Fibroblast of lung (primary cell): ENCODE measurements at regions not wholly inside any gene's neighbourhood (a gene's known extent, or its start where the extent isn't known, plus 50 kb on each side); places are given as distances from the start of the nearest gene placed in this dataset.

Experiments used
- DNase-seq, 2 donors: peaks; one replicate each; pipeline versions ENCODE4 v3.0.0 to v3.0.0-alpha.2; 2010; ENCODE audit warnings: low read depth in 2 of 2
- H2AFZ ChIP-seq: 2 replicates; pipeline ENCODE4 v1.5.1; 2012; ENCODE audit warnings: low read length, control low read depth, inconsistent platforms
- H3K27ac ChIP-seq: 2 replicates; pipeline ENCODE4 v1.5.1; 2011; ENCODE audit warnings: low read length, control low read depth; ENCODE audit not compliant: insufficient read depth
- H3K27me3 ChIP-seq: 2 replicates; pipeline ENCODE4 v1.5.1; 2011; ENCODE audit warnings: mild to moderate bottlenecking, low read length; ENCODE audit not compliant: control insufficient read depth, insufficient read depth
- H3K36me3 ChIP-seq: 2 replicates; pipeline ENCODE4 v1.5.1; 2011; ENCODE audit warnings: low read length; ENCODE audit not compliant: control insufficient read depth, insufficient read depth
- H3K4me1 ChIP-seq: 2 replicates; pipeline ENCODE4 v1.5.1; 2011; ENCODE audit warnings: low read length; ENCODE audit not compliant: control insufficient read depth, insufficient read depth; ENCODE audit errors: extremely low read depth
- H3K4me2 ChIP-seq: 2 replicates; pipeline ENCODE4 v1.5.1; 2011; ENCODE audit warnings: low read length, control low read depth; ENCODE audit not compliant: insufficient read depth; ENCODE audit errors: extremely low read depth
- H3K4me3 ChIP-seq, 4 experiments: fragments of 200-600 bp in 1 of 4; sonication (generic) in 1 of 4; replicated peaks in 1 of 4; 2 replicates each; pipeline ENCODE4 v1.5.1; 2011 to 2016; ENCODE audit warnings: low read length in 4 of 4, low read depth in 3 of 4, mild to moderate bottlenecking in 3 of 4, control low read depth in 2 of 4, inconsistent platforms in 1 of 4, mixed read lengths in 1 of 4; ENCODE audit not compliant: insufficient read depth in 1 of 4; ENCODE audit errors: control extremely low read depth in 1 of 4
- H3K79me2 ChIP-seq: 2 replicates; pipeline ENCODE4 v1.5.1; 2012; ENCODE audit warnings: mild to moderate bottlenecking, low read length, inconsistent platforms; ENCODE audit not compliant: control insufficient read depth, insufficient read depth
- H3K9ac ChIP-seq: 2 replicates; pipeline ENCODE4 v1.5.1; 2011; ENCODE audit warnings: mild to moderate bottlenecking, low read length, control low read depth; ENCODE audit not compliant: insufficient read depth
- H3K9me3 ChIP-seq: 2 replicates; pipeline ENCODE4 v1.5.1; 2012; ENCODE audit warnings: low read depth, low read length; ENCODE audit not compliant: control insufficient read depth, insufficient read depth
- H4K20me1 ChIP-seq: 2 replicates; pipeline ENCODE4 v1.5.1; 2011; ENCODE audit warnings: low read length; ENCODE audit not compliant: control insufficient read depth, insufficient read depth; ENCODE audit errors: extremely low read depth
- EZH2 ChIP-seq: IDR thresholded peaks from 2 replicates; pipeline ENCODE4 v1.5.1; 2012; ENCODE audit warnings: low read length, control low read depth, mild to moderate bottlenecking; ENCODE audit errors: missing control alignments
- TF ChIP-seq, protein P1 (sequence below), 2 donors: IDR thresholded peaks in 1 of 2; conservative IDR thresholded peaks in 1 of 2; 1 replicate in 1 of 2; 2 replicates in 1 of 2; pipeline ENCODE4 v1.5.1; 2011 to 2012; ENCODE audit warnings: low read length in 2 of 2, control low read depth in 1 of 2, inconsistent platforms in 1 of 2, low read depth in 1 of 2, mild to moderate bottlenecking in 1 of 2

DNA sequence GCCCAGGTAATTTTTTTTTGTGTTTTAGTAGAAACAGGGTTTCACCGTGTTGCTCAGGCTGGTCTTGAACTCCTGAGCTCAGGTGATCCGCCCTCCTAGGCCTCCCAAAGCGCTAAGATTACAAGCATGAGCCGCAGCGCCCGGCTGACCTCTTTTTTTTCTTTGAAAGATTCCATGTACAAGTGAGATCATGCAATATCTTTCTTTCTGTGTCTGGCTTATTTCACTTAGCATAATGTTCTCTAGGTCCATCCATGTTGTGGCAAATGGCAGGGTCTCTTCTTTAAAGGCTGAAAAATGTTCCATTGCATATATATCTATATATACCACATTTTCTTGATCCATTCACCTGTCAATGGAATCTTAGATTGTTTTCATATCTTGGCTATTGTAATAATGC is 255.0 kb upstream of the MYOCD start:
- H3K27ac ChIP-seq = no peak overlapping the region
- no peak overlapping the region for H3K4me2 ChIP-seq
- no peaks in the 10 kb centered on the region for H3K4me1 ChIP-seq
- H3K9me3 ChIP-seq = no peaks in the 10 kb centered on the region
- H3K79me2 ChIP-seq = no peaks in the 10 kb centered on the region
- H4K20me1 ChIP-seq = no peaks in the 10 kb centered on the region
- no peak for TF ChIP-seq EZH2
- TF ChIP-seq, protein P1, sequence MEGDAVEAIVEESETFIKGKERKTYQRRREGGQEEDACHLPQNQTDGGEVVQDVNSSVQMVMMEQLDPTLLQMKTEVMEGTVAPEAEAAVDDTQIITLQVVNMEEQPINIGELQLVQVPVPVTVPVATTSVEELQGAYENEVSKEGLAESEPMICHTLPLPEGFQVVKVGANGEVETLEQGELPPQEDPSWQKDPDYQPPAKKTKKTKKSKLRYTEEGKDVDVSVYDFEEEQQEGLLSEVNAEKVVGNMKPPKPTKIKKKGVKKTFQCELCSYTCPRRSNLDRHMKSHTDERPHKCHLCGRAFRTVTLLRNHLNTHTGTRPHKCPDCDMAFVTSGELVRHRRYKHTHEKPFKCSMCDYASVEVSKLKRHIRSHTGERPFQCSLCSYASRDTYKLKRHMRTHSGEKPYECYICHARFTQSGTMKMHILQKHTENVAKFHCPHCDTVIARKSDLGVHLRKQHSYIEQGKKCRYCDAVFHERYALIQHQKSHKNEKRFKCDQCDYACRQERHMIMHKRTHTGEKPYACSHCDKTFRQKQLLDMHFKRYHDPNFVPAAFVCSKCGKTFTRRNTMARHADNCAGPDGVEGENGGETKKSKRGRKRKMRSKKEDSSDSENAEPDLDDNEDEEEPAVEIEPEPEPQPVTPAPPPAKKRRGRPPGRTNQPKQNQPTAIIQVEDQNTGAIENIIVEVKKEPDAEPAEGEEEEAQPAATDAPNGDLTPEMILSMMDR (conservative IDR thresholded peaks at IDR 0.05 in 1 of 2, IDR thresholded peaks at IDR 0.05 in 1 of 2; ENCODE audit: low read depth in 1 of 2, low read length in 2 of 2) = no peak
- no peaks in the 10 kb centered on the region for H3K27me3 ChIP-seq
- no peaks in the 10 kb centered on the region for H3K36me3 ChIP-seq
- no peak overlapping the region for H3K9ac ChIP-seq
- no peak overlapping the region for H2AFZ ChIP-seq
- H3K4me3 ChIP-seq = no peak overlapping the region
- no peak for DNase-seq

- no peak overlapping the region for H3K9ac ChIP-seq
Observed at GRCh38 chr17:12415031-12415430, 250.7 kb upstream of the MYOCD start.

DNA sequence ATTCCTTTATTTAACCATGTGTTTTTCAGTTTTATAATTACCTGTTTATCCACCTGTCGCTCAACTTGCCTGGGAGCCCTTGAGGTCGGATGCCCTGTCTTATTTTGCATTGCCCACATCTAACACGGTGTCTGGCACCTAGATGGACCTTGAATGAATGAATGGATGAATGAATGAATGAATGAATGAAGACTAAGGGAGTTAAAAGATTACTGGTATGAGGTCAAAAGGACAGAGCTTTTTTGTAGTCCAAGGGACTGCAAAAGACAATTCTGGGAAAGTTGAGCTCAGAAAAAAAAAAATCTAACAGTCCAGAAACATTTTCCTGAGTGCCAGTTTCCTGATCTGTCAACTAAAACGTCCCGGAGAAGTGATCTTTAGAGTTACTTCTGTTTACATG is 244.6 kb upstream of the MYOCD start:
- H2AFZ ChIP-seq = no peak overlapping the region
- H3K9me3 ChIP-seq = no peaks in the 10 kb centered on the region
- no peak for TF ChIP-seq EZH2
- TF ChIP-seq, protein P1 (conservative IDR thresholded peaks at IDR 0.05 in 1 of 2, IDR thresholded peaks at IDR 0.05 in 1 of 2; ENCODE audit: low read depth in 1 of 2, low read length in 2 of 2) = no peak
- no peaks in the 10 kb centered on the region for H3K79me2 ChIP-seq
- H3K27me3 ChIP-seq = no peaks in the 10 kb centered on the region
- H3K36me3 ChIP-seq = no peaks in the 10 kb centered on the region
- no peaks in the 10 kb centered on the region for H3K4me1 ChIP-seq
- H3K9ac ChIP-seq = no peak overlapping the region
- H3K27ac ChIP-seq = no peak overlapping the region
- no peaks in the 10 kb centered on the region for H4K20me1 ChIP-seq
- no peak overlapping the region for H3K4me3 ChIP-seq
- no peak for DNase-seq
- no peak overlapping the region for H3K4me2 ChIP-seq

More at GRCh38 chr17:12415031-12415430, 250.7 kb upstream of the MYOCD start:
- H3K4me1 ChIP-seq = no peaks in the 10 kb centered on the region
- no peak overlapping the region for H3K27ac ChIP-seq
- no peak overlapping the region for H3K4me2 ChIP-seq
- TF ChIP-seq, protein P1 (conservative IDR thresholded peaks at IDR 0.05 in 1 of 2, IDR thresholded peaks at IDR 0.05 in 1 of 2; ENCODE audit: low read depth in 1 of 2, low read length in 2 of 2) = no peak
- no peak for TF ChIP-seq EZH2
- no peaks in the 10 kb centered on the region for H3K27me3 ChIP-seq
- H3K36me3 ChIP-seq = no peaks in the 10 kb centered on the region
- H2AFZ ChIP-seq = no peak overlapping the region
- no peaks in the 10 kb centered on the region for H3K79me2 ChIP-seq
- DNase-seq = peak; percentile 54 to 80
- H3K4me3 ChIP-seq = no peak overlapping the region
- H4K20me1 ChIP-seq = no peaks in the 10 kb centered on the region
- H3K9me3 ChIP-seq = no peaks in the 10 kb centered on the region
